HUES64 (cell line): ENCODE measurements at regions not wholly inside any gene's neighbourhood (a gene's known extent, or its start where the extent isn't known, plus 50 kb on each side); places are given as distances from the start of the nearest gene placed in this dataset.

Experiments used
- H3K27ac ChIP-seq: 2 replicates; pipeline ENCODE4 v1.7.0; 2013; ENCODE audit warnings: low read depth, low read length, inconsistent platforms
- H3K27me3 ChIP-seq: 2 replicates; pipeline ENCODE4 v1.6.1; 2013; ENCODE audit warnings: mild to moderate bottlenecking, low read length; ENCODE audit not compliant: insufficient read depth
- H3K36me3 ChIP-seq: 2 replicates; pipeline ENCODE4 v1.6.1; 2013; ENCODE audit warnings: mild to moderate bottlenecking, low read length; ENCODE audit not compliant: insufficient read depth
- H3K4me1 ChIP-seq: 2 replicates; pipeline ENCODE4 v1.6.1; 2013; ENCODE audit warnings: mild to moderate bottlenecking, low read length, moderate library complexity; ENCODE audit not compliant: insufficient read depth
- H3K4me3 ChIP-seq: 2 replicates; pipeline ENCODE4 v1.5.1; 2013; ENCODE audit warnings: mild to moderate bottlenecking, low read length, moderate library complexity
- H3K9ac ChIP-seq: 2 replicates; pipeline ENCODE4 v1.6.1; 2013; ENCODE audit warnings: mild to moderate bottlenecking, low read depth, low read length
- H3K9me3 ChIP-seq: 2 replicates; pipeline ENCODE4 v1.6.1; 2013; ENCODE audit warnings: low read depth, low read length; ENCODE audit not compliant: insufficient read depth
- WGBS: fragments of 150-250, 120-280 bp; methylation state at CpG from one replicate; pipeline ENCODE4 v1.1.7; 2013; ENCODE audit warnings: missing lambda C conversion rate; 5-methylcytosine and 5-hydroxymethylcytosine counted together

- no peak overlapping the region for H3K27ac ChIP-seq
- 100% methylated on average over 1 of the region's 4 CpGs for WGBS
- H3K9ac ChIP-seq: no peak overlapping the region
- peaks cover 63% of the 10 kb centered on the region for H3K4me1 ChIP-seq
- H3K4me3 ChIP-seq: no peak overlapping the region
- H3K9me3 ChIP-seq: no peaks in the 10 kb centered on the region
- no peaks in the 10 kb centered on the region for H3K27me3 ChIP-seq
- no peaks in the 10 kb centered on the region for H3K36me3 ChIP-seq
Observed at GRCh38 chr1:102103646-102104045, 106.9 kb upstream of the OLFM3 start.

- no peak overlapping the region for H3K27ac ChIP-seq
Observed at GRCh38 chr1:102102276-102102780, 105.6 kb upstream of the OLFM3 start.

GRCh38 chr1:102100666-102101065, 103.9 kb upstream of the OLFM3 start:
- Histone ChIP-seq H3K9me3 (no peaks in the 10 kb centered on the region), H3K9ac (no peak overlapping the region)

More at GRCh38 chr1:102102276-102102780, 105.6 kb upstream of the OLFM3 start:
- Histone ChIP-seq H3K27me3 (no peaks in the 10 kb centered on the region), H3K4me1 (peaks cover 56% of the 10 kb centered on the region), H3K9me3 (no peaks in the 10 kb centered on the region), H3K36me3 (no peaks in the 10 kb centered on the region), H3K9ac (no peak overlapping the region), H3K4me3 (no peak overlapping the region)
- 88% methylated on average over 3 of the region's 3 CpGs for WGBS

GRCh38 chr1:102099916-102100315, 103.2 kb upstream of the OLFM3 start:
- H3K9me3 ChIP-seq: no peaks in the 10 kb centered on the region
- WGBS: 99% methylated on average over 4 of the region's 4 CpGs
- no peak overlapping the region for H3K27ac ChIP-seq
- H3K36me3 ChIP-seq: no peaks in the 10 kb centered on the region
- peaks cover 32% of the 10 kb centered on the region for H3K4me1 ChIP-seq
- no peak overlapping the region for H3K4me3 ChIP-seq
- no peaks in the 10 kb centered on the region for H3K27me3 ChIP-seq
- H3K9ac ChIP-seq: no peak overlapping the region

More at GRCh38 chr1:102100666-102101065, 103.9 kb upstream of the OLFM3 start:
- H3K4me3 ChIP-seq: no peak overlapping the region
- peaks cover 39% of the 10 kb centered on the region for H3K4me1 ChIP-seq
- H3K27me3 ChIP-seq: no peaks in the 10 kb centered on the region
- H3K36me3 ChIP-seq: no peaks in the 10 kb centered on the region
- H3K27ac ChIP-seq: no peak overlapping the region

- Histone ChIP-seq H3K36me3 (no peaks in the 10 kb centered on the region), H3K4me1 (peaks cover 22% of the 10 kb centered on the region), H3K27me3 (no peaks in the 10 kb centered on the region), H3K9ac (no peak overlapping the region), H3K27ac (no peak overlapping the region), H3K9me3 (no peaks in the 10 kb centered on the region), H3K4me3 (no peak overlapping the region)
- WGBS: 99% methylated on average over 3 of the region's 3 CpGs
Observed at GRCh38 chr1:102098536-102098935, 101.8 kb upstream of the OLFM3 start.

- no peak overlapping the region for H3K9ac ChIP-seq
- no peaks in the 10 kb centered on the region for H3K27me3 ChIP-seq
- 93% methylated on average over 4 of the region's 4 CpGs for WGBS
- no peaks in the 10 kb centered on the region for H3K9me3 ChIP-seq
- no peaks in the 10 kb centered on the region for H3K36me3 ChIP-seq
- no peak overlapping the region for H3K27ac ChIP-seq
- H3K4me3 ChIP-seq: no peak overlapping the region
- H3K4me1 ChIP-seq: peaks cover 22% of the 10 kb centered on the region
Observed at GRCh38 chr1:102098081-102098480, 101.4 kb upstream of the OLFM3 start.

GRCh38 chr1:102097451-102097850, 100.7 kb upstream of the OLFM3 start:
- H3K27ac ChIP-seq: no peak overlapping the region
- H3K27me3 ChIP-seq: no peaks in the 10 kb centered on the region
- no peaks in the 10 kb centered on the region for H3K36me3 ChIP-seq
- H3K9ac ChIP-seq: no peak overlapping the region
- H3K4me3 ChIP-seq: no peak overlapping the region
- no peaks in the 10 kb centered on the region for H3K9me3 ChIP-seq
- H3K4me1 ChIP-seq: peaks cover 18% of the 10 kb centered on the region

- H3K27ac ChIP-seq: no peak overlapping the region
- no peaks in the 10 kb centered on the region for H3K27me3 ChIP-seq
- 80% methylated on average over 1 of the region's 1 CpG for WGBS
- H3K4me3 ChIP-seq: no peak overlapping the region
- no peaks in the 10 kb centered on the region for H3K9me3 ChIP-seq
- H3K36me3 ChIP-seq: no peaks in the 10 kb centered on the region
- peaks cover 6% of the 10 kb centered on the region; the same call in 1 of the 2 replicates for H3K4me1 ChIP-seq
- no peak overlapping the region for H3K9ac ChIP-seq
Observed at GRCh38 chr1:102096162-102096561, 99.4 kb upstream of the OLFM3 start.

GRCh38 chr1:102089791-102090190, 93.1 kb upstream of the OLFM3 start:
- no peaks in the 10 kb centered on the region for H3K4me1 ChIP-seq
- WGBS: 100% methylated on average over 1 of the region's 1 CpG
- no peak overlapping the region for H3K27ac ChIP-seq

GRCh38 chr1:102085896-102086295, 89.2 kb upstream of the OLFM3 start:
- H3K4me1 ChIP-seq: no peaks in the 10 kb centered on the region
- no peaks in the 10 kb centered on the region for H3K36me3 ChIP-seq
- H3K4me3 ChIP-seq: no peak overlapping the region
- H3K9me3 ChIP-seq: peaks cover 17% of the 10 kb centered on the region; the same call in 1 of the 2 replicates
- H3K27ac ChIP-seq: no peak overlapping the region; the same call in 1 of the 2 replicates
- H3K9ac ChIP-seq: no peak overlapping the region
- no peaks in the 10 kb centered on the region for H3K27me3 ChIP-seq
- WGBS: 100% methylated on average over 1 of the region's 1 CpG

More at GRCh38 chr1:102089791-102090190, 93.1 kb upstream of the OLFM3 start:
- Histone ChIP-seq H3K27me3 (no peaks in the 10 kb centered on the region), H3K36me3 (no peaks in the 10 kb centered on the region), H3K4me3 (no peak overlapping the region), H3K9me3 (peaks cover 17% of the 10 kb centered on the region; the same call in 1 of the 2 replicates), H3K9ac (no peak overlapping the region)

GRCh38 chr1:102084771-102085535, 88.2 kb upstream of the OLFM3 start:
- Histone ChIP-seq H3K9me3 (peaks cover 17% of the 10 kb centered on the region; the same call in 1 of the 2 replicates), H3K9ac (no peak overlapping the region), H3K4me3 (no peak overlapping the region), H3K27me3 (no peaks in the 10 kb centered on the region), H3K36me3 (no peaks in the 10 kb centered on the region), H3K27ac (no peak overlapping the region), H3K4me1 (no peaks in the 10 kb centered on the region)
- WGBS: 100% methylated on average over 1 of the region's 1 CpG
